Prostate gland (tissue), 2 donors: ENCODE measurements at regions not wholly inside any gene's neighbourhood (a gene's known extent, or its start where the extent isn't known, plus 50 kb on each side); places are given as distances from the start of the nearest gene placed in this dataset.

Experiments used
- CTCF ChIP-seq, 4 experiments: fragments of 200-600 bp in 2 of 4; fragments of 450-650 bp in 2 of 4; sonication (generic) in 2 of 4; IDR thresholded peaks; 1 replicate in 3 of 4; 2 replicates in 1 of 4; pipeline ENCODE4 v1.5.1; 2016 to 2019; ENCODE audit warnings: antibody characterized with exemption in 4 of 4, mild to moderate bottlenecking in 2 of 4, moderate library complexity in 2 of 4
- POLR2A ChIP-seq: fragments of 450-650 bp; IDR thresholded peaks from one replicate; pipeline ENCODE4 v1.6.1; 2016; ENCODE audit warnings: antibody characterized with exemption, mild to moderate bottlenecking
- POLR2AphosphoS5 ChIP-seq: sonication (generic); formaldehyde crosslinking; IDR thresholded peaks from one replicate; pipeline ENCODE4 v1.6.1; 2017; ENCODE audit warnings: antibody characterized with exemption

GRCh38 chr4:26140150-26140898 lies 180.5 kb upstream of the RBPJ start:
- TF ChIP-seq POLR2AphosphoS5 (peak; percentile 84), CTCF (IDR thresholded peaks at IDR 0.05) (no peak), POLR2A (no peak)
